Esophagus (tissue), 2 donors: ENCODE measurements at regions not wholly inside any gene's neighbourhood (a gene's known extent, or its start where the extent isn't known, plus 50 kb on each side); places are given as distances from the start of the nearest gene placed in this dataset.
"Not testable (repeated sequence)": the region's sequence is repeated elsewhere in the genome, so short reads cannot be mapped to it uniquely, and the experiment has no call there.

ENCODE experiments used
- H3K27ac ChIP-seq, 2 donors: one replicate each; pipeline ENCODE4 v1.5.1; 2013; ENCODE audit warnings: low read depth in 2 of 2, mild to moderate bottlenecking in 2 of 2, inconsistent platforms in 1 of 2, low read length in 1 of 2, moderate library complexity in 1 of 2
- H3K27me3 ChIP-seq, 2 donors: one replicate each; pipeline ENCODE4 v1.6.1; 2013; ENCODE audit warnings: low read length in 2 of 2, control low read depth in 1 of 2, mild to moderate bottlenecking in 1 of 2; ENCODE audit not compliant: insufficient read depth in 2 of 2, control insufficient read depth in 1 of 2
- H3K36me3 ChIP-seq, 2 donors: one replicate each; pipeline ENCODE4 v1.6.1; 2013; ENCODE audit warnings: low read length in 1 of 2; ENCODE audit not compliant: control insufficient read depth in 2 of 2, insufficient read depth in 2 of 2
- H3K4me1 ChIP-seq, 2 donors: one replicate each; pipeline ENCODE4 v1.6.1; 2013; ENCODE audit warnings: low read length in 1 of 2; ENCODE audit not compliant: control insufficient read depth in 2 of 2, insufficient read depth in 2 of 2
- H3K4me3 ChIP-seq, 2 donors: one replicate each; pipeline ENCODE4 v1.5.1; 2013; ENCODE audit warnings: low read length in 2 of 2, mild to moderate bottlenecking in 2 of 2, low read depth in 1 of 2, moderate library complexity in 1 of 2
- H3K9me3 ChIP-seq, 2 donors: one replicate each; pipeline ENCODE4 v1.6.1; 2013; ENCODE audit warnings: mild to moderate bottlenecking in 2 of 2, low read depth in 1 of 2, low read length in 1 of 2, moderate library complexity in 1 of 2; ENCODE audit not compliant: control insufficient read depth in 2 of 2, insufficient read depth in 1 of 2
- WGBS, 2 donors: extraction: QIAGEN DNeasy Blood & Tissue Kit; methylation state at CpG; one replicate each; pipeline ENCODE4 v1.1.7; 2013; 5-methylcytosine and 5-hydroxymethylcytosine counted together
- donor health status: healthy with polysubstance abuse.
- donor health status: Bipolar disorder and iron deficiency.

DNA sequence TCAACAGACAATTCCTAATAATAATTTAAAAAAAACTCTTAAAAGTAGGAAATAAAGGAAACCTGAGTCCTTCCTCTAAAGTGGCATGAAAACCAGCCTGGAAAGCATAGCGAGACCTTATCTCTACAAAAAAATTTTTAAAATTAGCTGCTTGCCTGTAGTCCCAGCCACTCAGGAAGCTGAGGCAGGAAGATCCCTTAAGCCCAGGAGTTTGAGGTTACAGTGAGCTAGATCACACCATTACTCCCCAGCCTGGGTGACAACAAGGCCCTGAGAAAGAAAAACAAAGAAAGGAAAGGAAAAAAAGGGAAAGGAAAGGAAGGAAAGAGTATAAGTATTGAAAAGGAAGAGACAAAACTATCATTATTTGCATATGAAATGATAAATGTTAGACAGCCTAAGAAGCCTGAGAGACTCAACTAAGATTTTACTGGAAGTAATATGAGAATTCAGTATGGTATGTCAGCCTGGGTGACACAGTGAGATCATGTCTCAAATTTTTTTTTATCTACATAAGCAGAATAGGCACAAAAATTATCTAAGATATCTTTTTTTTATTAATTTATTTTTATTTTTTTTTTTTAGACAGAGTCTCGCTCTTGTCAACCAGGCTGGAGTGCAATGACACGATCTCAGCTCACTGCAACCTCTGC lies 113.0 kb downstream of the GOSR1 start:
- H3K4me1 ChIP-seq, result no peaks in the 10 kb centered on the region
- H3K27me3 ChIP-seq, result no peaks in the 10 kb centered on the region
- H3K27ac ChIP-seq, result no peak overlapping the region
- no peaks in the 10 kb centered on the region for H3K36me3 ChIP-seq
- WGBS, 2 donors, result 79 to 83% methylated on average over 3 of the region's 3 CpGs
- H3K9me3 ChIP-seq, result no peaks in the 10 kb centered on the region
- H3K4me3 ChIP-seq, result no peak overlapping the region

GRCh38 chr17:30589431-30589830 lies 112.2 kb downstream of the GOSR1 start:
- WGBS, 2 donors, result 100% methylated on average over 1 of the region's 1 CpG
- Histone ChIP-seq H3K27ac (no peak overlapping the region), H3K9me3 (no peaks in the 10 kb centered on the region), H3K27me3 (no peaks in the 10 kb centered on the region), H3K4me1 (no peaks in the 10 kb centered on the region), H3K36me3 (no peaks in the 10 kb centered on the region), H3K4me3 (no peak overlapping the region)

DNA sequence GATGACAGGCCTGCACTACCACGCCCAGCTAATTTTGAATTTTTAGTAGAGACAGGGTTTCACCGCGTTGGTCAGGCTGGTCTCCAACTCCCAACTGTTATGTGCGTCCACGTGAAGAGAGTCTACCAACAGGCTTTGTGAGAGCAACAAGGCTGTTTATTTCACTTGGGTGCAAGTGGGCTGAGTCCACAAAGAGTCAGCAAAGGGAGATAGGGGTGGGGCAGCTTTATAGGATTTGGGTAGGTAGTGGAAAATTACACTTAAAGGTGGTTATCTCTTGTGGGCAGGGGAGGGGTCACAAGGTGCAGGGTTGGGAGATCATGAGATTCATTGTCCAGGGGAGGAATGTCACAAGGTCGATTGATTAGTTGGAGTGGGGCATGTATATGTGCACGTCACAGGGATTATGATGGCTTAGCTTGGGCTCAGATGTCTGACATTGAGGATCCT lies 111.6 kb downstream of the GOSR1 start:
- 83 to 90% methylated on average over 7 of the region's 7 CpGs for WGBS, 2 donors
- Histone ChIP-seq H3K36me3 (no peaks in the 10 kb centered on the region), H3K9me3 (no peaks in the 10 kb centered on the region)

DNA sequence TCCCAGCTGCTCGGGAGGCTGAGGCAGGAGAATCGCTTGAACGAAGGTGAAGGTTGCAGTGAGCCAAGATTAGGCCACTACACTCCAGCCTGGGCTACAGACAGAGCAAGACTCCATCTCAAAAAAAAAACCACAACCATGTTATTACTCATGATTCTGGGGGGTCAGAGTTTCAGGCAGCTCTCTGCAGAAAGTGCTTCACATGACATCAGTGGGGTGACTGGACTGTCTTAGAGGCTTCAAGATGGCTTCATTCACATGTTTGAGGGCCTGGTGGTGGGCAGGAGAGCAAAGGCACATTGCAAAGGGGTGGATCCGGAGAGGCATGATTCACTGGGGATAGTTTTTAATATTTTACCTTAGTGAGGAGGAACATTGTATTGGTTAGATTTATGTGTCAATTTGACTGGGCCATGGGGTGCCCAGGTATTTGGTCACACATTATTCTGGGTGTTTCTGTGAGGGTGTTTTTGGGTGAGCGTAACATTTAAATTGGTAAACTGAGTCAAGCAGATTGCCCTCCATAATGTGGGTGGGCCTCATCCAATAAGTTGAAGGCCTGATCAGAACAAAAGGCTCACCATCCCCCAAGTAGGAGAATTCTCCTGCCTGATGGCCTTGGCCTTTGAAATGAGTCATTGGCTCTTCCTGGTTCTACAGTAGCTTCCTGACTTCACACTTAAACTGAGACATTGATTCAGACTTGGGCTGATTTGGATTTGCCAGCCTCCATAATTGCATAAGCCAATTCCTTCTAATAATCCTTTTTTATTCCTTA lies 109.8 kb downstream of the GOSR1 start:
- Histone ChIP-seq H3K4me3 (no peak overlapping the region), H3K27ac (no peak overlapping the region), H3K27me3 (no peaks in the 10 kb centered on the region), H3K4me1 (no peaks in the 10 kb centered on the region), H3K36me3 (no peaks in the 10 kb centered on the region), H3K9me3 (no peaks in the 10 kb centered on the region)
- WGBS, 2 donors, result 94 to 98% methylated on average over 5 of the region's 5 CpGs

More for the DNA sequence above, 111.6 kb downstream of the GOSR1 start:
- H3K27ac ChIP-seq, result no peak overlapping the region
- H3K27me3 ChIP-seq, result no peaks in the 10 kb centered on the region
- no peak overlapping the region for H3K4me3 ChIP-seq
- H3K4me1 ChIP-seq, result no peaks in the 10 kb centered on the region

GRCh38 chr17:30584810-30585209 lies 107.6 kb downstream of the GOSR1 start:
- Histone ChIP-seq H3K27ac (no peak overlapping the region), H3K36me3 (no peaks in the 10 kb centered on the region), H3K4me1 (no peaks in the 10 kb centered on the region), H3K4me3 (no peak overlapping the region), H3K27me3 (no peaks in the 10 kb centered on the region), H3K9me3 (no peaks in the 10 kb centered on the region)
- 61 to 71% methylated on average over 5 of the region's 5 CpGs for WGBS, 2 donors

GRCh38 chr17:30580916-30581315 lies 103.7 kb downstream of the GOSR1 start:
- no peaks in the 10 kb centered on the region for H3K36me3 ChIP-seq
- H3K27ac ChIP-seq, result no peak overlapping the region
- no peaks in the 10 kb centered on the region for H3K27me3 ChIP-seq
- WGBS, 2 donors, result 87 to 94% methylated on average over 2 of the region's 2 CpGs
- H3K4me3 ChIP-seq, result no peak overlapping the region
- H3K9me3 ChIP-seq, result no peaks in the 10 kb centered on the region
- no peaks in the 10 kb centered on the region for H3K4me1 ChIP-seq

DNA sequence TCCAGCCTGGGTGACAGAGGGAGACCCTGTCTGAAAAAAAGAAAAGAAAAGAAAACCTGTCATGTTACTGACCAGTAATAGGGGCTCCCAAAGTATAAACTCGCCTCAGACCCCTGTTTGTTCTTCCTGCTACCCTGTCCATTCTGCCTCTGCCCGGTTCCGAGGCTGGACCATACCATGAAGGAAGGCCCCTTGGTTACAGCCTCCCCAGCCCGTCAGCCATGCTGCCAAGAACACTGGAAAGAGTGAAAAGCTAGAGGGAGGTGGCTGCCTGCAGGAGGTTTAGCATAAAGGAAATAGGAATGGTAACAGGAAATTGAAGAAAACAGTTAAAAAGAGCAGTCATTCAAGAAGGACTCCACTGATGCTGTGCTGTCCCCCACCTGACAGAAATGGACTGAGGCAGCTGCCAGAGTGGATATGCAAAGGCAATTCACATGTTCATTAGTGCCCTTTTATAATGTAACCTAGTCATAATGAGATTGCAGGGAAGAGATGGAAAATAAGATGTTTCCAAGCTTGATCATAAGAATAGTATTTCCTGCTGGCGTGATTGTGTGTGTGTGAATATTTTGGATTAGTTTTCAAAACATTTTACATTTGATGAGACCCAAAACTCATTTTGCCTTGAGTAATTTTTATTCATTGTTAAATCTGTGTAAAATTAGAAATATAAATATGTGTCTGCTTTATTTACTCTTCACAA lies 102.6 kb downstream of the GOSR1 start:
- Histone ChIP-seq H3K36me3 (no peaks in the 10 kb centered on the region), H3K9me3 (no peaks in the 10 kb centered on the region), H3K4me1 (no peaks in the 10 kb centered on the region), H3K27me3 (no peaks in the 10 kb centered on the region), H3K27ac (no peak overlapping the region), H3K4me3 (no peak overlapping the region)
- 83 to 84% methylated on average over 5 of the region's 5 CpGs for WGBS, 2 donors

DNA sequence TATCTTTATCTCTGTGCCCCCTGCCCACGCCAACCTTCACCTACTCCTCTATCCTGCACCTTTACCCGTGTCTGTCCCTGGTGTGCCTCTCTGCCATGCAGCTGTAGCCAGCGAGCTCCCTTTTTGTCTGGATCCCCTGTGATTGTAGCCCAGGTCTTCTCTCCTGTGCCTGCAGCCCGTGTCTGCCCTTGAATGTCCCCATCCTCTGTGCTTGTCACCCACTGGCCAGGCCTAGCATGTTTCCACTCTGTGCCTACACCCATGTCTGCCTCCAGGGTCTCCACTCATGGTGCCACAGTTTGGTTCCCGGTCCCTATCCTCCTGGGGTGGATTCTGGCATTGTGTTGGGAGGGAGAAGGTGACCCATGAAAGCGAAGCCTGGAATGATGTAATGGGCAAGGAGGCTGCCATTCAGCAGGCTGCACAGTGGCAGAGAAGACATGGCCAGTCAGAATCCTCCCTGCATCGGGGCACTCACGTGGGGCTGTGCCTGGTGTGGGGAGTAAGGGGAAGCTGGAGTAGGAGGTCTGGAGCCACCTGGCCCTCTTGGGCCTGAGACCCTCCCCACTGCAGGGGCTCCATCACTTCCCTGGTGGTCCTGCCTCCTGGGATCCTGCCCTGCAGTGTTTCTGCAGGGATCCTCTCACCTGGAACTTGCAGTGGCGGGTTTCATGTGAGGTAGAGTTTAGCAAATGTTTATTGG lies 101.0 kb downstream of the GOSR1 start:
- not testable (repeated sequence) for H3K27ac ChIP-seq, H3K36me3 ChIP-seq, H3K27me3 ChIP-seq, H3K4me3 ChIP-seq, H3K9me3 ChIP-seq, H3K4me1 ChIP-seq
- 80 to 85% methylated on average over 9 of the region's 9 CpGs for WGBS, 2 donors
